B cell (primary cell): ENCODE measurements at regions not wholly inside any gene's neighbourhood (a gene's known extent, or its start where the extent isn't known, plus 50 kb on each side); places are given as distances from the start of the nearest gene placed in this dataset.

Source experiments
- ATAC-seq: fragments of 200-7000 bp; cut with Tn5 transposase; one replicate; pipeline ENCODE4 v1.10.0; 2021; ENCODE audit warnings: low read depth, mild to moderate bottlenecking, moderate number of reproducible peaks, moderate library complexity
- CTCF ChIA-PET: fragments of 350-600 bp; sonication (Branson Sonifier 250); formaldehyde crosslinking; loops from one replicate; lab custom pipeline; 2021; ENCODE audit warnings: antibody characterized with exemption, inconsistent platforms; lab: Charles Lee
- POLR2A ChIA-PET: fragments of 350-600 bp; sonication (Branson Sonifier 250); formaldehyde crosslinking; loops from one replicate; lab custom pipeline; 2021; ENCODE audit warnings: antibody characterized with exemption; lab: Charles Lee
- DNase-seq: peaks from one replicate; pipeline ENCODE4 v3.0.0; 2013
- H2AFZ ChIP-seq: 2 replicates; pipeline ENCODE4 v1.6.1; 2012; ENCODE audit warnings: mild to moderate bottlenecking, low read depth, low read length; ENCODE audit not compliant: insufficient read depth, poor library complexity, severe bottlenecking
- H3K27ac ChIP-seq, 2 donors: 1 replicate in 1 of 2; 2 replicates in 1 of 2; pipeline ENCODE4 v1.5.1; 2012 to 2013; ENCODE audit warnings: low read length in 2 of 2, mild to moderate bottlenecking in 2 of 2, moderate library complexity in 1 of 2
- H3K27me3 ChIP-seq, 4 experiments: fragments of 200-600 bp in 1 of 4; sonication (generic) in 1 of 4; replicated peaks in 1 of 4; 1 replicate in 2 of 4; 2 replicates in 2 of 4; pipeline versions ENCODE4 v1.6.1 to v1.7.0; 2013 to 2016; ENCODE audit warnings: low read length in 3 of 4, mild to moderate bottlenecking in 2 of 4, mixed read lengths in 1 of 4, moderate library complexity in 1 of 4; ENCODE audit not compliant: insufficient read depth in 4 of 4, control insufficient read depth in 3 of 4; ENCODE audit errors: control extremely low read depth in 1 of 4
- H3K36me3 ChIP-seq, 2 experiments: replicated peaks in 1 of 2; 1 replicate in 1 of 2; 2 replicates in 1 of 2; pipeline versions ENCODE4 v1.6.1 to v1.7.1; 2013; ENCODE audit warnings: low read length in 1 of 2; ENCODE audit not compliant: insufficient read depth in 2 of 2, control insufficient read depth in 1 of 2; ENCODE audit errors: control extremely low read depth in 1 of 2, extremely low read depth in 1 of 2
- H3K4me1 ChIP-seq, 2 donors: fragments of 200-600 bp in 1 of 2; sonication (generic) in 1 of 2; 1 replicate in 1 of 2; 2 replicates in 1 of 2; pipeline versions ENCODE4 v1.5.1 to v1.6.1; 2013 to 2017; ENCODE audit warnings: low read length in 2 of 2; ENCODE audit not compliant: control insufficient read depth in 2 of 2, insufficient read depth in 2 of 2
- H3K4me2 ChIP-seq: replicated peaks from 2 replicates; pipeline ENCODE3; 2012; ENCODE audit warnings: mild to moderate bottlenecking, low read depth, low read length; ENCODE audit not compliant: poor library complexity, severe bottlenecking
- H3K4me3 ChIP-seq, 5 experiments: fragments of 200-600 bp in 1 of 5; sonication (generic) in 1 of 5; 1 replicate in 3 of 5; 2 replicates in 2 of 5; pipeline versions ENCODE4 v1.5.1 to v1.7.0; 2011 to 2016; ENCODE audit warnings: low read length in 4 of 5, mild to moderate bottlenecking in 4 of 5, low read depth in 2 of 5, control low read depth in 1 of 5, moderate library complexity in 1 of 5; ENCODE audit not compliant: insufficient read depth in 1 of 5; ENCODE audit errors: control extremely low read depth in 1 of 5, extremely low read depth in 1 of 5
- H3K79me2 ChIP-seq: fragments of 200-600 bp; sonication (generic); one replicate; pipeline ENCODE4 v1.6.0; 2016; ENCODE audit warnings: low read length; ENCODE audit not compliant: control insufficient read depth, insufficient read depth
- H3K9ac ChIP-seq: fragments of 200-600 bp; sonication (generic); 2 replicates; pipeline ENCODE4 v1.6.1; 2017; ENCODE audit warnings: mild to moderate bottlenecking, low read length, moderate library complexity
- H3K9me3 ChIP-seq, 3 donors: one replicate each; pipeline versions ENCODE4 v1.6.1 to v1.7.1; 2013; ENCODE audit warnings: low read length in 2 of 3; ENCODE audit not compliant: control insufficient read depth in 2 of 3, insufficient read depth in 1 of 3; ENCODE audit errors: control extremely low read depth in 1 of 3
- H4K20me1 ChIP-seq: 2 replicates; pipeline ENCODE4 v1.6.0; 2012; ENCODE audit warnings: mild to moderate bottlenecking, low read length; ENCODE audit not compliant: insufficient read depth, control insufficient read depth, poor library complexity, severe bottlenecking
- H3K27ac Mint-ChIP-seq: one replicate; pipeline ENCODE4 v1.8.0; 2021; ENCODE audit warnings: mixed read lengths
- H3K27me3 Mint-ChIP-seq: one replicate; pipeline ENCODE4 v1.8.0; 2021; ENCODE audit warnings: mixed read lengths
- H3K4me1 Mint-ChIP-seq: one replicate; pipeline ENCODE4 v1.8.0; 2021; ENCODE audit warnings: mixed read lengths
- H3K4me3 Mint-ChIP-seq: one replicate; pipeline ENCODE4 v1.8.0; 2021; ENCODE audit warnings: mixed read lengths
- H3K9me3 Mint-ChIP-seq: one replicate; pipeline ENCODE4 v1.8.0; 2022; ENCODE audit warnings: mixed read lengths; ENCODE audit not compliant: insufficient read depth
- EZH2 ChIP-seq: IDR thresholded peaks from 2 replicates; pipeline ENCODE4 v1.6.1; 2012; ENCODE audit warnings: borderline replicate concordance, low read depth, mild to moderate bottlenecking, moderate library complexity, low read length; ENCODE audit not compliant: insufficient read depth, poor library complexity, severe bottlenecking
- WGBS: methylation state at CpG from one replicate; pipeline ENCODE4 v1.1.5; 2013; ENCODE audit warnings: missing lambda C conversion rate; ENCODE audit not compliant: insufficient coverage; 5-methylcytosine and 5-hydroxymethylcytosine counted together
- intact Hi-C: fragments of 100-400 bp; cut with micrococcal nuclease; formaldehyde crosslinking; loops from one replicate; pipeline ENCODE4 v1.10.0; 2022
- TF ChIP-seq, protein P1 (sequence below): fragments of 200-600 bp; IDR thresholded peaks from one replicate; pipeline ENCODE4 v1.8.0; 2022; ENCODE audit warnings: antibody characterized with exemption, mild to moderate bottlenecking

DNA sequence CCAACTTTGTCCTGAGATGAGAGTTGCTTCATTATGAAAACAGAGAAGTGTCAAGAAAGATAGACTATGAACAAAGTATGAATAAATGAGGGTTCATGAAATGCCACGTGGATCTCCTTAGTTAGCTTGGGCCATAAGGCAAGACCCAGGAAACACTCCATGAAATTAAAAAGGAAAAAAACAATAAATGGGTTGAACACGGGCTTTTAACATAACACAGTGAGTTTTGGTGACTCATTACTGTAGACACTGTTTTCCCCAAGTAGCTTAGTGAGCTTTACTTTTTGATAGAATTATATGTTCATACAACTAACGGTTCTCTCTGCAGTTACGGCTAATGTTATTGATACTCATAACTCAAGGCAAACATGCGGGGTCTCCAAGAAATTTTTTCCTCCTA is 265.0 kb downstream of the DHX15 start:
- no peak overlapping the region for H3K27ac Mint-ChIP-seq
- H3K4me3 ChIP-seq, result no peak overlapping the region
- H3K4me3 Mint-ChIP-seq, result no peak overlapping the region
- no CpG with 5 or more reads among the region's 5 CpGs for WGBS
- no peak for TF ChIP-seq EZH2
- TF ChIP-seq, protein P1, sequence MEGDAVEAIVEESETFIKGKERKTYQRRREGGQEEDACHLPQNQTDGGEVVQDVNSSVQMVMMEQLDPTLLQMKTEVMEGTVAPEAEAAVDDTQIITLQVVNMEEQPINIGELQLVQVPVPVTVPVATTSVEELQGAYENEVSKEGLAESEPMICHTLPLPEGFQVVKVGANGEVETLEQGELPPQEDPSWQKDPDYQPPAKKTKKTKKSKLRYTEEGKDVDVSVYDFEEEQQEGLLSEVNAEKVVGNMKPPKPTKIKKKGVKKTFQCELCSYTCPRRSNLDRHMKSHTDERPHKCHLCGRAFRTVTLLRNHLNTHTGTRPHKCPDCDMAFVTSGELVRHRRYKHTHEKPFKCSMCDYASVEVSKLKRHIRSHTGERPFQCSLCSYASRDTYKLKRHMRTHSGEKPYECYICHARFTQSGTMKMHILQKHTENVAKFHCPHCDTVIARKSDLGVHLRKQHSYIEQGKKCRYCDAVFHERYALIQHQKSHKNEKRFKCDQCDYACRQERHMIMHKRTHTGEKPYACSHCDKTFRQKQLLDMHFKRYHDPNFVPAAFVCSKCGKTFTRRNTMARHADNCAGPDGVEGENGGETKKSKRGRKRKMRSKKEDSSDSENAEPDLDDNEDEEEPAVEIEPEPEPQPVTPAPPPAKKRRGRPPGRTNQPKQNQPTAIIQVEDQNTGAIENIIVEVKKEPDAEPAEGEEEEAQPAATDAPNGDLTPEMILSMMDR, result no peak
- ChIA-PET CTCF (no interaction called here), POLR2A (no interaction called here)
- H3K4me2 ChIP-seq, result no peak overlapping the region
- no peaks in the 10 kb centered on the region for H3K79me2 ChIP-seq
- no peaks in the 10 kb centered on the region for H3K4me1 Mint-ChIP-seq
- DNase-seq, result no peak
- H3K9me3 Mint-ChIP-seq, result no peaks in the 10 kb centered on the region
- no peak overlapping the region for H2AFZ ChIP-seq
- intact Hi-C loops, result no loop called here
- ATAC-seq, result no peak
- H3K9ac ChIP-seq, result no peak overlapping the region
- H3K27me3 Mint-ChIP-seq, result no peaks in the 10 kb centered on the region
- no peak overlapping the region for H3K27ac ChIP-seq
- no peaks in the 10 kb centered on the region for H3K27me3 ChIP-seq
- no peaks in the 10 kb centered on the region for H3K9me3 ChIP-seq
- no peaks in the 10 kb centered on the region for H3K4me1 ChIP-seq
- H3K36me3 ChIP-seq, result no peaks in the 10 kb centered on the region
- H4K20me1 ChIP-seq, result no peaks in the 10 kb centered on the region

DNA sequence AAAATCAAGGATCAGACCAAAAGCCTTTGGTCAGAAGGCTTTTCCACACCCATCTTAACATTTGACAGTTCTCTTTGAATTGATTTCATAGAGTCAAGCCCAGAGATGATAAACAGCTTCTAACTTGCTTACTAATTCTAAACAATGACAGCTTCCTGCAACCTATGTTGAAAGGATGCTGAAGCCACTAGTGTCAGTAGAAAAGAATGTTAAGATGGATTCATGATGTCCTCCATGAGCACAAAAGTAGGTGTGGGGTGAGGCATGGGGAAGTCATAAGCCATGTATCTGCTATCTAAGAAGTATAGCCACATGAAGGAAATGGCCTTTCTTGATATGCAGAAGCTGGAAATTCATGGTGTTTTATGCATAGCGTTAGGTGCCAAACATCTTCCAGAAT is 269.3 kb downstream of the DHX15 start:
- Histone ChIP-seq H3K4me2 (no peak overlapping the region), H3K27me3 (no peaks in the 10 kb centered on the region), H3K9me3 (no peaks in the 10 kb centered on the region), H2AFZ (no peak overlapping the region), H3K9ac (no peak overlapping the region), H3K36me3 (no peaks in the 10 kb centered on the region), H4K20me1 (no peaks in the 10 kb centered on the region), H3K79me2 (no peaks in the 10 kb centered on the region), H3K4me3 (no peak overlapping the region), H3K27ac (no peak overlapping the region), H3K4me1 (no peaks in the 10 kb centered on the region)
- ATAC-seq (no peak), DNase-seq (no peak)
- H3K4me1 Mint-ChIP-seq, result no peaks in the 10 kb centered on the region
- H3K9me3 Mint-ChIP-seq, result no peaks in the 10 kb centered on the region
- no peak overlapping the region for H3K4me3 Mint-ChIP-seq
- WGBS, result 92% methylated on average over 1 of the region's 1 CpG
- no peak overlapping the region for H3K27ac Mint-ChIP-seq
- ChIA-PET CTCF (no interaction called here), POLR2A (no interaction called here)
- TF ChIP-seq, protein P1, result no peak
- no peak for TF ChIP-seq EZH2
- intact Hi-C loops, result no loop called here
- no peaks in the 10 kb centered on the region for H3K27me3 Mint-ChIP-seq
